Spleen (tissue), 7 donors: ENCODE measurements at regions not wholly inside any gene's neighbourhood (a gene's known extent, or its start where the extent isn't known, plus 50 kb on each side); places are given as distances from the start of the nearest gene placed in this dataset.
"Not testable (repeated sequence)": the region's sequence is repeated elsewhere in the genome, so short reads cannot be mapped to it uniquely, and the experiment has no call there.

Experiments used
- CTCF ChIP-seq, 11 experiments: fragments of 200-600 bp in 7 of 11; fragments of 450-650 bp in 4 of 11; sonication (generic) in 4 of 11; IDR thresholded peaks in 8 of 11; conservative IDR thresholded peaks in 3 of 11; 1 replicate in 7 of 11; 2 replicates in 4 of 11; pipeline versions ENCODE4 v1.4.0 to v1.8.0; 2016 to 2021; ENCODE audit warnings: antibody characterized with exemption in 11 of 11, inconsistent platforms in 4 of 11, mild to moderate bottlenecking in 1 of 11
- POLR2A ChIP-seq, 3 donors: fragments of 450-650 bp; IDR thresholded peaks; one replicate each; pipeline ENCODE4 v1.5.1; 2017; ENCODE audit warnings: antibody characterized with exemption in 3 of 3, mild to moderate bottlenecking in 1 of 3
- POLR2AphosphoS5 ChIP-seq, 3 donors: sonication (generic); formaldehyde crosslinking; IDR thresholded peaks; one replicate each; pipeline ENCODE4 v1.5.1; 2017; ENCODE audit warnings: antibody characterized with exemption in 3 of 3
- donor health status: DM: no; HTN: no; CAD: no; lungs with moderate emphysema.
- donor health status: DM: no; HTN: no; CAD: no.
- donor health status: DM: no; HTN: no; CAD: no.

DNA sequence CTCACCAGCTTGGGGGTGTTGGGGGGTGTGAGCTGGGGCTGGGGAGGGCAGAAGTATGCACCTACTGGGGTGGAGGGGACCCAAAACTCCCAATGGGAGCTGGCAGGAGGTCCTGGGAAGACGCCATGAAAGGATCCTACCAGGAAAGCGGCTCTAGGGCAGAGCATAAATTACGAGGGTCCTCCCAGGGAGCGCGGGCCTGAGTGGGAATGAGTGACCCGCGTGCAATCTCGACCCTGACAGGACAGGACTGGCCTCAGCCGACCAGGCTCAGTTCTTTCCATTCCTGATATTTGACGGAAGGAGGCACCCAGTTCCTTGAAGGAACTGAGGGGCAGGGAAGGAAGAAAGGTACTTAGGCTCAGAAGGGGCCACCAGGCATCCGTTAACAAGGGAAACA lies 1452.8 kb upstream of the TPTE start:
- not testable (repeated sequence) for TF ChIP-seq CTCF (IDR thresholded peaks at IDR 0.05 in 8 of 11, conservative IDR thresholded peaks at IDR 0.05 in 3 of 11); POLR2A (IDR thresholded peaks at IDR 0.05); POLR2AphosphoS5 (IDR thresholded peaks at IDR 0.05)
